HFFc6 (cell line): ENCODE measurements at regions not wholly inside any gene's neighbourhood (a gene's known extent, or its start where the extent isn't known, plus 50 kb on each side); places are given as distances from the start of the nearest gene placed in this dataset.

ENCODE experiments used
- DNase-seq: peaks from one replicate; pipeline ENCODE4 v3.0.0-alpha.2; 2018
- H3K27ac Mint-ChIP-seq: 2 replicates; pipeline ENCODE4 v1.8.0; 2020; ENCODE audit warnings: mild to moderate bottlenecking, mixed read lengths
- H3K27me3 Mint-ChIP-seq: 2 replicates; pipeline ENCODE4 v1.8.0; 2021; ENCODE audit warnings: mild to moderate bottlenecking, moderate library complexity, mixed read lengths; ENCODE audit not compliant: insufficient read depth
- H3K36me3 Mint-ChIP-seq: 2 replicates; pipeline ENCODE4 v1.8.0; 2021; ENCODE audit warnings: low read depth, mixed read lengths
- H3K4me1 Mint-ChIP-seq: 2 replicates; pipeline ENCODE4 v1.8.0; 2020; ENCODE audit warnings: low read depth, mixed read lengths
- H3K4me3 Mint-ChIP-seq: 2 replicates; pipeline ENCODE4 v1.8.0; 2020; ENCODE audit warnings: mild to moderate bottlenecking, moderate library complexity, mixed read lengths
- H3K9me3 Mint-ChIP-seq: 2 replicates; pipeline ENCODE4 v1.8.0; 2020; ENCODE audit warnings: mild to moderate bottlenecking, mixed read lengths
- TF ChIP-seq, protein P1 (sequence below): fragments of 200-600 bp; sonication (generic); IDR thresholded peaks from 2 replicates; pipeline ENCODE4 v1.5.0; 2021; ENCODE audit warnings: antibody characterized with exemption, mild to moderate bottlenecking

DNA sequence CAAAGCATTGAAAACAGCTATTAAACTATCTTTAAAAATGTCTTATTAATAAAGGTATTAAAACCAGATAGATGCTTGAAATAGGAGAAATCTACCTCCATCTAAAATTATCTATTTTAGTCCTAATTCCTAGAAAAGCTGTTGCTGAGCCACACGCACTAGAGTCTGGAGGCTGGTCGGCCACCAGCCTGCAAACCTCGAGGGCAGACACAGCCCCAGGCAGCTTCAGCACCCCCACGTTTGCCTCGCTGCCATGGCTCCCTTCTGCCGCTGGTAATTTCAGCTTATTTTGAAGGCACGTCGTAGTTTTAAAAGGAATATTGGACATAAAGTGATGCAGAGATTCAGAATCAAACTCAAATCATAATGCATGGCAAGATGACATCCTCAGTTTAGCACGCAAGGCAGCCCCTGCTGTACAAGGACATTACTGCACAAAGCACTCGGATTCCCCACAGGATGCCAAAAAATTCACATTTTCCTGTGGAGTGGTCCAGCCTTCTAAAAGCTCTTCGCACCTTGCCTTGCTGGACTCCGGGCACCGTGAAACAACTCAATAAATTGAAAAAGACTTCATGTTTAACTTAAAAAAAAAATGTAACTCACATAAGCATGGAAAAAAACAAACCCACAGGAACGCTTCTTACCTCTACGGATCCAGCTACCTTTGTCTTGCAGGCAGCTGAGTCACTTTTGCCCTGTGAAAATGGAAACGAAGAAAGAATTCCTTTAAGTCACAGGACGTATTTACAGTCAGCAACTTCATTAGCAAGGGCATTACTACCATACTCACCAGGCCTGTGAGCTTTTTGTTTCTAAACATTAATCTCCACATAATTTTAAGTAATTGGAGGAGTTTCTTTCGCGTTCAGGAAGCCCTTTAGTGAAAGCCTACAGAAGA, 143.4 kb upstream of the RPS6KA2 start:
- H3K27me3 Mint-ChIP-seq, result peaks cover 28% of the 10 kb centered on the region
- no peaks in the 10 kb centered on the region for H3K9me3 Mint-ChIP-seq
- TF ChIP-seq, protein P1, sequence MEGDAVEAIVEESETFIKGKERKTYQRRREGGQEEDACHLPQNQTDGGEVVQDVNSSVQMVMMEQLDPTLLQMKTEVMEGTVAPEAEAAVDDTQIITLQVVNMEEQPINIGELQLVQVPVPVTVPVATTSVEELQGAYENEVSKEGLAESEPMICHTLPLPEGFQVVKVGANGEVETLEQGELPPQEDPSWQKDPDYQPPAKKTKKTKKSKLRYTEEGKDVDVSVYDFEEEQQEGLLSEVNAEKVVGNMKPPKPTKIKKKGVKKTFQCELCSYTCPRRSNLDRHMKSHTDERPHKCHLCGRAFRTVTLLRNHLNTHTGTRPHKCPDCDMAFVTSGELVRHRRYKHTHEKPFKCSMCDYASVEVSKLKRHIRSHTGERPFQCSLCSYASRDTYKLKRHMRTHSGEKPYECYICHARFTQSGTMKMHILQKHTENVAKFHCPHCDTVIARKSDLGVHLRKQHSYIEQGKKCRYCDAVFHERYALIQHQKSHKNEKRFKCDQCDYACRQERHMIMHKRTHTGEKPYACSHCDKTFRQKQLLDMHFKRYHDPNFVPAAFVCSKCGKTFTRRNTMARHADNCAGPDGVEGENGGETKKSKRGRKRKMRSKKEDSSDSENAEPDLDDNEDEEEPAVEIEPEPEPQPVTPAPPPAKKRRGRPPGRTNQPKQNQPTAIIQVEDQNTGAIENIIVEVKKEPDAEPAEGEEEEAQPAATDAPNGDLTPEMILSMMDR, result peak; percentile 48
- no peaks in the 10 kb centered on the region for H3K36me3 Mint-ChIP-seq
- no peak overlapping the region for H3K27ac Mint-ChIP-seq
- peak; percentile 6 for DNase-seq
- no peak overlapping the region for H3K4me3 Mint-ChIP-seq
- peaks cover 1% of the 10 kb centered on the region for H3K4me1 Mint-ChIP-seq

DNA sequence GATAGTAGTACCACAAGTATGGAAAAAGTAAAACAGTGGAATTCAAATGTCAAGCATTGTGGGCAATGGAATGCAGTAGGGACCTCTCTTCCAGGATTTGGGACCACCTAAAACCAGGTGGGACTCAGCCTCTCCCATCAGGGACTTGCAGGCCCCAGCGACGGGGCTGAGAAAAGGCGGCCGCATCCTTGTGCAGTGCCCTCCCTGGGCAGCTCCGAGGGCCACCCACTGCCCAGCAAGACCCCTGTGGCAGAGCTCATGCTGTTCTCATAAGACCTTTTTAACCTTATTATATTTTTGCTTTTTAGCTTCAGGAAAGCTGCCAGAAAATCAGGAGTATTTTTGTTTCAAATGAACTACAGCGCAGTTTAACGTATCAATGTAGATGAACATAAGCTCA, 142.6 kb upstream of the RPS6KA2 start:
- Mint-ChIP-seq H3K9me3 (no peaks in the 10 kb centered on the region), H3K4me3 (no peak overlapping the region), H3K27ac (no peak overlapping the region), H3K36me3 (no peaks in the 10 kb centered on the region), H3K27me3 (peaks cover 26% of the 10 kb centered on the region), H3K4me1 (no peaks in the 10 kb centered on the region)
- no peak for DNase-seq
- TF ChIP-seq, protein P1, result no peak

DNA sequence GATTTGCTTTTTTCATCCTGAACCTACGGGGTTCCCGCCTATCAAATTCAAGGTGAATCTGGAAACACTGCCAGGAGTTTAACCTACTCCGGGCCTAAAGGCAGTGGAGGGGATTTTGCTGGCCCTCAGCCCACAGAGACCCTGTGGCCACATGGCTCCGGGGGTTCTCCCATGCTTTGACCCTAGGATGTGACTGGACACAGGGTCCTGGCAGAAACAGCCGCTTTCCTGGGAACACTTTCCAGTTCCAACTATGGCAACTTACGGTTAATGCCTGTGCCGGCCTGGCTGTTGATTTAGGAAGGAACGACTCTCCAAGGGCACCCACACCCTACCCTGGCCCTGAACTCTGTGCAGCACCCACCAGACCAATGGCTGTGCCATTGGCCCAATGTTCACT, 141.7 kb upstream of the RPS6KA2 start:
- no peak overlapping the region for H3K4me3 Mint-ChIP-seq
- DNase-seq, result no peak
- TF ChIP-seq, protein P1, result no peak
- H3K36me3 Mint-ChIP-seq, result no peaks in the 10 kb centered on the region
- H3K27me3 Mint-ChIP-seq, result peaks cover 30% of the 10 kb centered on the region
- no peaks in the 10 kb centered on the region for H3K9me3 Mint-ChIP-seq
- no peak overlapping the region for H3K27ac Mint-ChIP-seq
- H3K4me1 Mint-ChIP-seq, result no peaks in the 10 kb centered on the region

DNA sequence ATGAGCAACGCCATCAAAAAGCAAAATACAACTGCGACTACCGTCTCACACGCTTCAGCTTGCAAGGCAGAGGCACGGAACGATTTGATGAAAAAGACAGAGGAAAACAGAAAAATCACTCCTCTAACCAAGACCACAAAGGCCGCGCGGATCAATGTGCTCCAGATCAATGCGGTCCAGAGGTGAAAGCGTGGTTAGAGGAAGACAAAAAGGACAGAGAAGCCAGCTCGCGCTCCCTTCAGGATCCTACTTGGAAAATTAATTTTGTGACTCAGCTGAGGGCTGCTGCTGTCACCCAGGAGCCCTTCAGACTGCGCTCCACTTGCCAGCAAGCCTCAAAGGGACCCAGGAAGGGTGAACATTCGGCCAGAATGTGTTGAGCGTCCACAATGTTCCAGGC, 140.2 kb upstream of the RPS6KA2 start:
- Mint-ChIP-seq H3K27me3 (peaks cover 30% of the 10 kb centered on the region), H3K4me3 (no peak overlapping the region), H3K9me3 (no peaks in the 10 kb centered on the region), H3K4me1 (no peaks in the 10 kb centered on the region), H3K36me3 (no peaks in the 10 kb centered on the region), H3K27ac (no peak overlapping the region)
- TF ChIP-seq, protein P1, result no peak
- no peak for DNase-seq

DNA sequence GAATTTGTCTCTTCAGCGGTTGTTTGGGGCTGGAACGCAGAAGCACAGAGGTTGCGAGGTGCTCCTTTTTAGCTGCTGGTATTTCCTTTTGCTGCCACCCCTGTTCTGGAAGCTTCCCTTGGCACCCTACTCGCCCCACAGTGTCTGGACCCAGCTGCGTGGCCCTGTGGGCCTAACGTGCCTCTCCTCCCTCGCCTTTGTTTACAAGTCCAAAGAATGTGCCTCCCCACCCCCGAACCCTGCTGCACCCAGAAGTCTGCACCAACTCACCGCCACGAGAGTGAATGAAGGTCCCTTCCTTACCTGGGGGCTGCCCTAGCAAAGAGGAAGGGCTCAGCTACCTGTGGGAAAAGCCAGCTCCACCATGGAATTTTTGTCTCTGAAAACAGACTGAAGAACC, 139.7 kb upstream of the RPS6KA2 start:
- Mint-ChIP-seq H3K36me3 (no peaks in the 10 kb centered on the region), H3K9me3 (no peaks in the 10 kb centered on the region), H3K4me1 (no peaks in the 10 kb centered on the region), H3K27me3 (peaks cover 32% of the 10 kb centered on the region), H3K4me3 (no peak overlapping the region), H3K27ac (no peak overlapping the region)
- no peak for DNase-seq
- TF ChIP-seq, protein P1, result no peak
